Mesenchymal stem cell (in vitro differentiated cells and primary cell): ENCODE measurements at regions not wholly inside any gene's neighbourhood (a gene's known extent, or its start where the extent isn't known, plus 50 kb on each side); places are given as distances from the start of the nearest gene placed in this dataset.

ENCODE experiments used
- DNase-seq: peaks from one replicate; pipeline ENCODE4 v3.0.0-alpha.2; 2013
- H2AFZ ChIP-seq: one replicate; pipeline ENCODE4 v1.6.1; 2013; ENCODE audit warnings: low read depth, mild to moderate bottlenecking, control low read depth, inconsistent platforms, low read length, moderate library complexity
- H2AK5ac ChIP-seq: 2 replicates; pipeline ENCODE4 v1.6.1; 2013; ENCODE audit warnings: low read length, moderate library complexity, mild to moderate bottlenecking, inconsistent platforms; ENCODE audit not compliant: severe bottlenecking
- H2BK120ac ChIP-seq: one replicate; pipeline ENCODE4 v1.6.1; 2013; ENCODE audit warnings: low read depth, mild to moderate bottlenecking, inconsistent platforms, low read length, moderate library complexity
- H2BK12ac ChIP-seq, 2 experiments: one replicate each; pipeline ENCODE4 v1.6.1; 2013; ENCODE audit warnings: inconsistent platforms in 2 of 2, low read length in 2 of 2, mild to moderate bottlenecking in 2 of 2, moderate library complexity in 2 of 2, control low read depth in 1 of 2
- H2BK15ac ChIP-seq: one replicate; pipeline ENCODE4 v1.6.1; 2013; ENCODE audit warnings: mild to moderate bottlenecking, low read depth, inconsistent platforms; ENCODE audit not compliant: poor library complexity, severe bottlenecking
- H2BK5ac ChIP-seq: 2 replicates; pipeline ENCODE4 v1.6.1; 2013; ENCODE audit warnings: low read depth, mild to moderate bottlenecking, low read length, control low read depth, inconsistent platforms; ENCODE audit not compliant: poor library complexity, severe bottlenecking
- H3K14ac ChIP-seq, 2 experiments: one replicate each; pipeline ENCODE4 v1.6.1; 2013; ENCODE audit warnings: inconsistent platforms in 2 of 2, low read length in 2 of 2, control low read depth in 1 of 2, mild to moderate bottlenecking in 1 of 2, moderate library complexity in 1 of 2
- H3K18ac ChIP-seq, 2 experiments: one replicate each; pipeline ENCODE4 v1.6.1; 2013; ENCODE audit warnings: inconsistent platforms in 2 of 2, low read length in 2 of 2, control low read depth in 1 of 2, low read depth in 1 of 2, mild to moderate bottlenecking in 1 of 2
- H3K23ac ChIP-seq, 2 experiments: one replicate each; pipeline ENCODE4 v1.6.1; 2013; ENCODE audit warnings: inconsistent platforms in 2 of 2, low read length in 2 of 2, mild to moderate bottlenecking in 2 of 2, moderate library complexity in 2 of 2, control low read depth in 1 of 2
- H3K27ac ChIP-seq: 2 replicates; pipeline ENCODE4 v1.5.1; 2013; ENCODE audit warnings: mild to moderate bottlenecking, moderate library complexity, low read length, control low read depth, inconsistent platforms; ENCODE audit not compliant: poor library complexity, severe bottlenecking
- H3K27me3 ChIP-seq, 2 experiments: 2 replicates each; pipeline versions ENCODE4 v1.6.1 to v1.7.0; 2013; ENCODE audit warnings: low read length in 2 of 2, mild to moderate bottlenecking in 2 of 2, moderate library complexity in 2 of 2, control low read depth in 1 of 2, inconsistent platforms in 1 of 2; ENCODE audit not compliant: control insufficient read depth in 1 of 2, insufficient read depth in 1 of 2
- H3K36me3 ChIP-seq, 2 experiments: 2 replicates each; pipeline versions ENCODE4 v1.6.1 to v1.7.0; 2013; ENCODE audit warnings: low read length in 2 of 2, control low read depth in 1 of 2, inconsistent platforms in 1 of 2, low read depth in 1 of 2, mild to moderate bottlenecking in 1 of 2; ENCODE audit not compliant: insufficient read depth in 2 of 2, control insufficient read depth in 1 of 2
- H3K4ac ChIP-seq, 2 experiments: one replicate each; pipeline ENCODE4 v1.6.1; 2013; ENCODE audit warnings: inconsistent platforms in 2 of 2, low read length in 2 of 2, mild to moderate bottlenecking in 2 of 2, moderate library complexity in 2 of 2, control low read depth in 1 of 2, low read depth in 1 of 2
- H3K4me1 ChIP-seq: 2 replicates; pipeline ENCODE4 v1.6.1; 2013; ENCODE audit warnings: low read depth, low read length, control low read depth; ENCODE audit not compliant: control insufficient read depth, insufficient read depth
- H3K4me2 ChIP-seq: 2 replicates; pipeline ENCODE4 v1.6.1; 2013; ENCODE audit warnings: low read length, mild to moderate bottlenecking, inconsistent platforms; ENCODE audit not compliant: poor library complexity, severe bottlenecking
- H3K4me3 ChIP-seq, 2 experiments: 2 replicates each; pipeline versions ENCODE4 v1.5.1 to v1.7.0; 2013; ENCODE audit warnings: low read length in 2 of 2, mild to moderate bottlenecking in 2 of 2, control low read depth in 1 of 2, low read depth in 1 of 2; ENCODE audit not compliant: insufficient read depth in 1 of 2
- H3K79me1 ChIP-seq: replicated peaks from 2 replicates; pipeline ENCODE4 v1.6.1; 2013; ENCODE audit warnings: mild to moderate bottlenecking, control low read depth, low read length, inconsistent platforms; ENCODE audit not compliant: poor library complexity, severe bottlenecking
- H3K9ac ChIP-seq: 2 replicates; pipeline ENCODE4 v1.7.0; 2013; ENCODE audit warnings: mild to moderate bottlenecking, low read length, moderate library complexity
- H3K9me3 ChIP-seq: 2 replicates; pipeline ENCODE4 v1.7.0; 2013; ENCODE audit warnings: mild to moderate bottlenecking, low read length; ENCODE audit not compliant: control insufficient read depth
- H4K8ac ChIP-seq: one replicate; pipeline ENCODE4 v1.6.1; 2013; ENCODE audit warnings: inconsistent platforms, mild to moderate bottlenecking, low read length, moderate library complexity
- H4K91ac ChIP-seq: one replicate; pipeline ENCODE4 v1.6.1; 2013; ENCODE audit warnings: mild to moderate bottlenecking, low read length, inconsistent platforms
- WGBS: methylation state at CpG from one replicate; pipeline ENCODE4 v1.1.7; 2013; ENCODE audit warnings: mixed read lengths; 5-methylcytosine and 5-hydroxymethylcytosine counted together

DNA sequence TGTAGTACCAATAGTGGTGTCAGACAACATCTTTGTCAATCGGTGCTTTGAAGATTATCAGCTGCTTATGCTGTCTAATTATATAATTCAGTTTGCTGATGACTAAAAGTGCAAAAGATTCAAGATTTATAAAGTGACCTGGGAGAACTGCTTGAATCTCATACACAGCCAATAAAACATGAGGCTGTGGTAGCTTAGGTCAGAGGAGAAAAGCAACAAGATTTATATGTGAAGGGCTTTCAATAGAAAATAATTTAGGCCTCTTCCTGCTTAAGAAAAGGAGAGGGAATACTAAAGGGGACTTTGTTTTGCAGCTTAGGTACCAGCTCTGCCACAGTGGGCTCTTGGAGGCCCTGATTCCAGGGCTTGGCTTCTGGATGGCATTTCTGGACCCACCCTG lies 111.0 kb upstream of the MAD2L1 start:
- Histone ChIP-seq H3K36me3 (no peaks in the 10 kb centered on the region), H3K4me2 (no peak overlapping the region), H4K91ac (no peak overlapping the region), H3K4ac (no peak overlapping the region), H2AK5ac (no peak overlapping the region), H3K79me1 (no peaks in the 10 kb centered on the region), H3K27ac (no peak overlapping the region), H3K9ac (no peak overlapping the region), H3K9me3 (no peaks in the 10 kb centered on the region), H3K18ac (no peak overlapping the region), H2AFZ (no peak overlapping the region), H2BK12ac (no peak overlapping the region), H3K27me3 (no peaks in the 10 kb centered on the region), H3K4me1 (no peaks in the 10 kb centered on the region), H3K4me3 (no peak overlapping the region), H3K14ac (no peak overlapping the region), H2BK15ac (no peak overlapping the region), H2BK120ac (no peak overlapping the region), H3K23ac (no peak overlapping the region), H2BK5ac (no peak overlapping the region), H4K8ac (no peak overlapping the region)
- no peak for DNase-seq
- WGBS, result 100% methylated on average over 1 of the region's 1 CpG

- no CpG with 5 or more reads among the region's 2 CpGs for WGBS
- Histone ChIP-seq H3K23ac (no peak overlapping the region), H3K27ac (no peak overlapping the region)
Measured at GRCh38 chr4:120175272-120175671, 108.6 kb upstream of the MAD2L1 start.

DNA sequence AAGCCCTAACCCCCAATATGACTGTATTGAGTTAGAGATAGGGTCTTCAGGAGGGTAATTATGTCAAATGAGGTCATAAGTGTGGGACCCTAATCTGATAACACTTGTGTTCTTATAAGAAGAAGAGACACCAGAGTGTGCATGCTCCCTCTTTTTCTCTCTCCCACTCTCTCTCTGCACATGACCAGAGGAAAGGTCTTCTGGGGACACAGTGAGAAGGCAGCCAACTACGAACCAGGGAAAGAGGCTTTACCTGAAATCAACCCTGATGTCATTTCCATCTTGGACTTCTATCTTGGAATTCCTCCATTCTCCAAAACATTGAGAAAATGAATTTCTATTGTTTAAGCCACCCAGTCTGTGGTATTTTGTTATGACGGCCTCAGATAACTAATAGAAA lies 97.2 kb upstream of the MAD2L1 start:
- no peak overlapping the region for H2BK15ac ChIP-seq
- H3K4me1 ChIP-seq, result no peaks in the 10 kb centered on the region
- H3K23ac ChIP-seq, result no peak overlapping the region
- no peak overlapping the region for H2BK5ac ChIP-seq
- no peak overlapping the region for H3K4me2 ChIP-seq
- H3K27ac ChIP-seq, result no peak overlapping the region
- H3K18ac ChIP-seq, result no peak overlapping the region
- no peak overlapping the region for H2BK12ac ChIP-seq
- no peak overlapping the region for H4K91ac ChIP-seq
- H3K36me3 ChIP-seq, result no peaks in the 10 kb centered on the region
- no peaks in the 10 kb centered on the region for H3K79me1 ChIP-seq
- no peak overlapping the region for H4K8ac ChIP-seq
- H2AK5ac ChIP-seq, result no peak overlapping the region
- H3K27me3 ChIP-seq, result no peaks in the 10 kb centered on the region
- no peak overlapping the region for H3K4me3 ChIP-seq
- no peaks in the 10 kb centered on the region for H3K9me3 ChIP-seq
- no peak overlapping the region for H3K9ac ChIP-seq
- H3K4ac ChIP-seq, result no peak overlapping the region
- no peak overlapping the region for H2AFZ ChIP-seq
- H3K14ac ChIP-seq, result no peak overlapping the region
- no peak overlapping the region for H2BK120ac ChIP-seq
- no peak for DNase-seq
- 81% methylated on average over 2 of the region's 2 CpGs for WGBS

More at GRCh38 chr4:120175272-120175671, 108.6 kb upstream of the MAD2L1 start:
- Histone ChIP-seq H3K4me3 (no peak overlapping the region), H2AK5ac (no peak overlapping the region), H3K9ac (no peak overlapping the region), H4K91ac (no peak overlapping the region), H2BK12ac (no peak overlapping the region), H3K9me3 (no peaks in the 10 kb centered on the region), H3K27me3 (no peaks in the 10 kb centered on the region), H3K4me1 (no peaks in the 10 kb centered on the region), H2BK120ac (no peak overlapping the region), H3K79me1 (no peaks in the 10 kb centered on the region), H3K36me3 (no peaks in the 10 kb centered on the region), H3K18ac (no peak overlapping the region), H2AFZ (no peak overlapping the region), H3K14ac (no peak overlapping the region), H2BK15ac (no peak overlapping the region), H2BK5ac (no peak overlapping the region), H4K8ac (no peak overlapping the region), H3K4me2 (no peak overlapping the region), H3K4ac (no peak overlapping the region)
- no peak for DNase-seq

GRCh38 chr4:120158841-120159463 lies 92.3 kb upstream of the MAD2L1 start:
- Histone ChIP-seq H3K36me3 (no peaks in the 10 kb centered on the region), H2BK120ac (no peak overlapping the region), H4K91ac (no peak overlapping the region), H3K27me3 (no peaks in the 10 kb centered on the region), H3K4me2 (no peak overlapping the region), H3K4me3 (no peak overlapping the region), H2BK5ac (no peak overlapping the region), H2AK5ac (no peak overlapping the region), H3K4ac (no peak overlapping the region), H3K9me3 (no peaks in the 10 kb centered on the region), H3K4me1 (no peaks in the 10 kb centered on the region), H3K27ac (no peak overlapping the region), H2BK15ac (no peak overlapping the region), H3K23ac (no peak overlapping the region), H2AFZ (no peak overlapping the region), H3K79me1 (no peaks in the 10 kb centered on the region), H4K8ac (no peak overlapping the region), H3K18ac (no peak overlapping the region), H3K14ac (no peak overlapping the region), H2BK12ac (no peak overlapping the region), H3K9ac (no peak overlapping the region)
- 94% methylated on average over 3 of the region's 3 CpGs for WGBS
- no peak for DNase-seq
